Activated T-helper 1 cell treated with Interleukin-2 at 50 U/mL for 16 hours (primary cell): ENCODE measurements at regions not wholly inside any gene's neighbourhood (a gene's known extent, or its start where the extent isn't known, plus 50 kb on each side); places are given as distances from the start of the nearest gene placed in this dataset.

Experiments
- DNase-seq: peaks from one replicate; pipeline ENCODE4 v3.0.0-alpha.2; 2020; ENCODE audit warnings: low read depth

GRCh38 chr5:61653807-61654580, 321.9 kb downstream of the ZSWIM6 start:
- no peak for DNase-seq

DNA sequence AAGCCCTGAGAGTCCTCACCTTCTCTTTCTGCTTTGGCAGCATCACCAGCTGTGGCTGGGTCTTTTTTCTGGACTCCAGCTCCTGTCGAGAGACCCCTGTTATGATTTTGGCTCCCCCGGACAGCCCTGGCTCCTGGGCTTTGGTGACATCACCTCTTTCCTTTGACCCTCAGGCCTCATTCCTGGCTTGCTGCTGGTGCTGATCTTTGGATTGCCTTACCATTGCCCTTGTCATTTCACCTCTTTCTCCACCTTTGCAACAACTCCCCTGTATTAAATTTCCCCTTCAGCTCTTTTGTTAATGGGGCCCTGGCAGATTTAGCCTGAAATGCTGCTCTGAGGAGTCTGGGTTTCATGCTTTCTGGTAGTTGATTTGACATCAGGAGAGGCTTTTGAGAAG, 322.8 kb downstream of the ZSWIM6 start:
- no peak for DNase-seq

- no peak for DNase-seq
Measured at GRCh38 chr5:61657010-61657409, 325.0 kb downstream of the ZSWIM6 start.

- no peak for DNase-seq
Measured at GRCh38 chr5:61657686-61658085, 325.6 kb downstream of the ZSWIM6 start.

DNA sequence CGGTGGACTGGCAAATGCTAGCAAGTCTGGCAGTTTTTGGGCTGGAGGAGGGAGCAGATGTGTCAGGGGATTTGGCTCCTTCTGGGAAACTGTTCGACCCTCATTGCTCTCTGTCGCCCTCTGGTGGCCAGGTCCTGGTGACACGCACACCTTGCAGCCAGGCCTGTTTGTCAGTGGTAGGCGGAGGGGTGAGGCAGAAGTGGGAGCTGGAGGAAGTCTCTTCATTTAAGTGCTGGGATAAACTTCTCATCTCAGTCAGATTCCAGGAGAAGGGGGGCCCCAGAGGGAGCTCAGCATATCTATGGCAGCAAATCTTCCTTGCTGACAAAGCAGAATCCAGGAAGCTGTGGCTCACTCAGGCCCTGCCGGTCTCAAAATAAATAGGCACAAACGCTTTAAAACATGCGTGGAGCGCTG, 326.5 kb downstream of the ZSWIM6 start:
- DNase-seq: peak; percentile 66

DNA sequence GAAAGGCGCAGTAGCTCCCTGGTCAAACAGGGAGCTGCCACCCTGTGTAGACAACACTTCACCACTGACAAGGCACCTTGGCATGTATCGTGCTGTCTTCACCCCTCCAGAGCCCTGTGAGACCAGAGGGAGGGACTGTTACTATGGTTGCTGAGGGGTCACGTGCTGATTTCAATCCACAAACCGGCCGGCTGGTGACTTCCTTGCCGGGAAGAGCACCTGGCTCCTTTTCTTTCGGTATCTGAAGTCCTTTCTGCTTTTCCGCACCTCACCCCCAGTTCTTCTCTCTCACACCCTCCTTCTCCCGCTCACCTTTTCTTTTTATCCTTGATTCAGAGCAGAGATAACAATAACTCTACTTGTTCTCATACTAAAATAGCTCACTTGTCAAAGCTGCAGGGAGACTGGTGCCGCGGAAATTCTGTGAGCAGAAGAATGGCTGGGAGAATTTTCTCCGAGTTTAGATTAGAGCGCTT, 327.2 kb downstream of the ZSWIM6 start:
- DNase-seq: no peak

DNA sequence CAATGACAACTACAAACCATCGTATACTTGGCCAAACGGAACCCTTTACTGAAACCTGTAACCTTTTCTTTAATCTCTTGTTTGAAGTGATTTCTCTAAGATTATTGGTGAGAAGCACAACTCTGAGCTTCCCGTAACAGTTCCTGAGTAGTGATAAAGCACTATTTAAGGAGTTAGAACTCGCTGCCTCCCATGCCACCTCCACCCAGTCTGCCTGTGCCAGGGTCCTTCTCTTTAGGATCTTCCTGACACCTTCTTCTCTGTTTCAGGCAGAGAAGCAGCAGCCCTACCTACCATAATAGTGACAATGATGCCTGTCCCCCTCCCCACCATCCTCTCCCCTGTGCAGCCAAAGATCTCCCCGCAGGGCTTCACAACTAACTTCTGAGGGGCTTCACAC, 330.6 kb downstream of the ZSWIM6 start:
- no peak for DNase-seq

- no peak for DNase-seq
Measured at GRCh38 chr5:61666064-61666621, 334.1 kb downstream of the ZSWIM6 start.

GRCh38 chr5:61667525-61668218, 335.6 kb downstream of the ZSWIM6 start:
- no peak for DNase-seq

DNA sequence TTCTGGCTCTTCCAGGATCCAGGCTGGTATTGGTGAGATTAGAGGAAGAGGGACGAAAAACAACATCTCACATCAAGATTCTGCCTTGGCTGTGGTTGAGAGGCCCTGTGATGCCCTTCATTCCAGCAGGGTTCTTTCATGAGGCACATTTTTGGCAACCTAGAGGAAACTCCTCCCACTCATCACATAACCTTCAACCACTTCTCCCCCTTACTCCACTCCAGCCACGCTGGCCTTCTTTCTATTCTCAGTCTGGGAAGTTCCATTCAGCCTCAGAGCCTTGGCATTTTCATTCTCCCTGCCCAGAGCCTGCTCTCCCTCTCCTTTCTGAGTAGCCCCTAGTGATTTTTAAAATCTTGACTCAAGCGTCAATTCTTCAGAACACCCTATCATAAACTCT, 337.5 kb downstream of the ZSWIM6 start:
- DNase-seq: no peak

DNA sequence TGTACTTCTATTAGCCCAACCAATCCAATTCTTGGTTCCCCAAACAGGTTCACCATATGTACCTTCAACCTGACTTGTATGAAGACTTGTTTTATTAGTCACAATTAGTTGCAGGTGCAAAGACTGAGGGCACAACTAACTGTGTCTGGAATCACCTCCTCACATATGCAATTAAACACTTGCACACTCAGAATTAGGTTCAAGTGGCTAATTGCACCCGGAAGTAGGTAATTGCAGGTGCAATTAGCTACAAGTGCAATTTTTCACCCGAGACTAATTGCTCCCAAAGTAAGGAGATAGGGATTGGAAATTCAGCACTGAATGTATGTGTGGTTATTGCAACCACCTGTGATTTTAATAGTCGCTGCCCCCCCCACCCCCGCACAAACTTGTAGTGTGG, 338.9 kb downstream of the ZSWIM6 start:
- no peak for DNase-seq

DNA sequence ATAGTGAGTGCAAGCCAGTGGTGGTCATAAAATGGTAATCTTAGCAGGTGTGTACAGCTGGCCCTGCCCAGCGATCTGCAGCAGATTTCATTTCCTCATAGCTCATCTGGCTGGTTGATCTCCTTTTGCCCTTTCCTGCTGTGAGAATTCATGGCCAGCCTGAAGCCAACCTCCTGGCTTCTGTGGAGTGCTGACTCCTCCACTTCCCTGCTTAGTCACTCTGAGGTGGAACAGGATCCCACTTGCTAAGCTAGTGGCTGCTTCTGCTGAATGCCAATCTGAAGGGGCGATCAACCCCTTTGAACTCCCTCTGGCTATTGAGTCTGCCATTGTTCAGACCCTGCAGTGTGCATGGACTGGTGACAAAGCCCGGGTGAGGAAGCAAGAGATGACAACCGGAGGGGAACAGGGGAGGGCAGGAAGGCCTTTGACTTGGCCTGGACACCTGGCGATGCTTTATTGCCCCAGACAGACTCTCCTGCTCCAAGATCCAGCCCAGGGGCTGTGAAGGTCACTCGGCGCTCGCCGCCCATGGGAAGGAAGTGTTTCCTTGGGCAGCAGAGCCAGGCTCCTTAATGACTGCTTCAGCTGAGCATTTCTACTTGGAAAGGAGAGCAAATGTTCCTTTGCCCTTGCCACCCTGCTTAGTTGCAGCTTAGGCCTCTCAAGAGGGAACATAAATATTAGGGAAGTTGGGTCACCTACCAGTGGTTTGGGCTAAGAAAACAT, 341.1 kb downstream of the ZSWIM6 start:
- no peak for DNase-seq

- DNase-seq: no peak
Measured at GRCh38 chr5:61674378-61674777, 342.3 kb downstream of the ZSWIM6 start.

DNA sequence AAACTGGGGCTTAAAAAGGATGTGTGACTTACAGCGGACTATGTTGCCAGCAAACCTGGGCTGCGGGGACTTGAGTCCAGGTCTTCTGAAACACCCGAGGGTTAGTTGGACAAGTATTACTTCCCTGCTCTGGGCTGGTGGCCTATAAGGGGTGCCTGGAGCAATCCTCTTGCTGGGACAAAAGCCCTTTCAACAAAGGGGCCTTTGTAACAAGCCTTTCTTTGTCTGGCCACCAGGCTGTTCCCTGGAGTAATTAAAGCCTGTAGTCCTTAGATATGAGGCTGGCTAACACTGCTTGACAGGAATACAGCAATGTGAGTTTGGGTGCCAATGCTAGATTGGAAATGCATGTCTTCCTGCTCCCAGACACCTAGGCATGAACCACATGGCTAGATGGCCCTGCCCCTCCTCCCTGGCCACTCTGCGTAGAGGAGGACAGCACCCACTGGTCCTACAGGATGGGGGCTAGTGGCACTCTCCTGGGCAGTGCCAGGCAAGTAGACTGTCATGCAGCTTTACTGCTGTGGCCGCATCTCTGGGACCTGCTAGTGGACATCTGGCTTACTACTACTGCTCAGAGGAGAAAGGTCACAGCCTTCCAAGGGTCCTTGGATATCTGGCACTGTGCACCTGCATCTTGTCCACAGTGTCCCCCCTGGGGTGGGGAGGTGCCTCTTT, 343.1 kb downstream of the ZSWIM6 start:
- no peak for DNase-seq

DNA sequence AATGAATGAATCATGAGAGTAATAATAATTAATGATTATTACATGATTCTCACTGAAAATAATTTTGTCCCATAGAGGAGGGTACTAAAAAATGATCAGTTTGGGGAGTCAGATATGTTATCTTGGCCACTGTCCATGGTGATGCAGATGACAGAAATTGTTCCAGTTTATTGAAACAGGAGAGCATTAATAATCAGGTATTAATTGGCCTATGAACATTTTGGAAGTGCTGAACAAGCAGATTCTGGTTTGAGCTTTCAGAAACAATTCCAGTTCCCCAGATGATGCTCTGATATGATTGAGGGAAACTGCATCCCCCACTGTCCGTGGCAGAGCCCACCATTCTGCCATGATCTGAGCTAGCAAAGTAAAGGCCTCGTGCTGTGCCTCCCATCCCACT, 345.2 kb downstream of the ZSWIM6 start:
- DNase-seq: no peak

DNA sequence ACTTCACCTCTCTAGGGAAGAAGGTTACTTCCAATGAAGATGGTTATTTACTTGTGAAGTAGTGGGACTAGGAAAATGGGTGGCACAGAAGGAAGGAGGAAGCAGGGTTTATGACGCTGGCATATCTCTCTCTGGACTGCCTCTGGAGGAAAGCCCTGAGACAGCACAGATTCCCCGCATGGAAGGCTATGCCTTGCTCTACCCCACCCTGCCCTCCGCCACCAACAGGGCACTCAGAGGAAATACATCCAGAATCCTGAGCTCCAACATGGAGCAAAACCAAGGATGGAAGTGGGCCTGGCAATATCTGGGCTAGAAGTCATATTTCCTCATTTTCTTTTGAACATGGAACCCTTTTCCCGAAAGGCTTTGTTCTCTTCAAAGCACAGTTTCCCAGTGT, 346.9 kb downstream of the ZSWIM6 start:
- DNase-seq: no peak

GRCh38 chr5:61679562-61679961, 347.5 kb downstream of the ZSWIM6 start:
- no peak for DNase-seq

GRCh38 chr5:61680247-61680646, 348.2 kb downstream of the ZSWIM6 start:
- no peak for DNase-seq

DNA sequence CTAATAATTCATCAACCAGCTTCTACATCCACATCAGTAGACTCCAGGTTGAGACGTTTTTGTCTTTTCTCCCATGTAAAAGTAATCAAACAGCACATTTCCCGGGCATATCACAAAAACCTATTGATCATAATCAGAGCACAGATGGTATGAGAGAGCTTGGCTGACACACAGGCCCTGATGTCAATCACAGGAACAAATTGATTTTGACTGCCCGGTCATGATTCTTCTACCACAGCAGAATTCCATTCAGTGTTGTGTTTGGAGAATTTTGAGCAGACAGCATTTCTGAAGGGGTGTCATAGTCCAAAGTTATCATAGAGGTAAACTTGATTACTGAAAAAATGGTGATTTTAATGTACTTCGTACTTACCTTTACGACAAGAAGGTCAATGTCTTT, 351.1 kb downstream of the ZSWIM6 start:
- DNase-seq: no peak

- DNase-seq: no peak
Measured at GRCh38 chr5:61683926-61684325, 351.9 kb downstream of the ZSWIM6 start.

DNA sequence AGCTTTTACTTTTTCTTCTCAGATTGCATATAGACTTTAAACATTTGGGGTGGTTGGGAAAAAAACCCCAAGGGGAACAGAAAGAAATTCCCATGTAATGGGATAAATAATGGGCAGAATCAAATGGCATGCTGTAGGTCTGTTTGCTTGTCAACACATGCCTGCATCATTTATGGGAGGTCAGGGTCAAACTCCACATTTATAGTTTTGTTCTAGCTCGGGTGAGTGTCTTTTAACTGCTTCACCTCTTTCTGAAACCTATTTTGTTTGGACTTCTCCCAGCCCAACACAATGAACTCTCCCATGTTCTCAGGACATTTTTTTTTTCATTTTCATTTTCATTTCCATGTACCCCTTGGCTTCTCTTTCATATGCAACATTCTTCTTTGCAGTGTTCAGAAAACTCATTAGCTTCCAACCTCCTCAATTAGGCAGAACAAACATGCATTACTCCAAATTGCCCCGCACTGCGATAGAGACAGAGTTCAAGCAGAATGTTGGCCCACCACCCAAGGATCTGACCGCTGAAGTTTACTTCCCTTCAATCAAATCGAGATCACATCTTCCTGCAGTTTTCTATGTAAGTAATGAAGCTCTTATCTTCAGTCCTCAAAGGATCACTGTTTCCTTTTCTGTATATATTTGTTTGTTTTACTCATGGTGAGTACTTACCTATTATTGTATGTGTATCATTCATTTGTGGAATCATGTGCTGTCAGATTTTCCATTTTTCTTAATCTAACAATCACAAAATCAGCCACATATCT, 354.6 kb downstream of the ZSWIM6 start:
- no peak for DNase-seq
